ENCODE measurements at regions not wholly inside any gene's neighbourhood (a gene's known extent, or its start where the extent isn't known, plus 50 kb on each side); places are given as distances from the start of the nearest gene placed in this dataset.

GRCh38 chr9:88659126-88659525 lies 124.1 kb downstream of the NXNL2 start (continued):
- TF ChIP-seq HIC2 (CRISPR knock-in tag; IDR thresholded peaks at IDR 0.05; ENCODE audit: low read depth), result no peak
- TF ChIP-seq ZFP36L2 (CRISPR knock-in tag; IDR thresholded peaks at IDR 0.05), result no peak
- no peak for TF ChIP-seq ZNF503 (CRISPR knock-in tag; IDR thresholded peaks at IDR 0.05)

- Histone ChIP-seq H3K9ac (ENCODE audit: insufficient read depth, low read depth, low read length) (no peak overlapping the region), H3K9me3 (ENCODE audit: low read length) (no peaks in the 10 kb centered on the region), H2AFZ (ENCODE audit: low read length) (no peak overlapping the region), H3K27ac (ENCODE audit: extremely low read length, insufficient read depth, low read length) (no peak overlapping the region), H3K4me1 (ENCODE audit: insufficient read depth, low read length) (peaks cover 12% of the 10 kb centered on the region), H3K4me2 (ENCODE audit: low read depth, low read length) (no peak overlapping the region), H3K36me3 (replicated peaks in 1 of 2; ENCODE audit: control insufficient read depth in 1 of 2, insufficient read depth in 2 of 2, low read length in 2 of 2) (no peaks in the 10 kb centered on the region), H3K27me3 (ENCODE audit: control insufficient read depth in 1 of 2, insufficient read depth in 2 of 2, low read length in 2 of 2) (no peaks in the 10 kb centered on the region), H3K4me3 (replicated peaks in 1 of 3; ENCODE audit: insufficient read depth in 1 of 3, low read depth in 2 of 3, low read length in 3 of 3) (no peak overlapping the region), H3K79me2 (ENCODE audit: insufficient read depth, low read length) (no peaks in the 10 kb centered on the region), H4K20me1 (ENCODE audit: insufficient read depth, low read length) (no peaks in the 10 kb centered on the region)
- ATAC-seq, result peak; percentile 66
- intact Hi-C loops (cut with micrococcal nuclease; ENCODE audit: unreplicated experiment) (loop anchor here (1.0 to 5.0 kb wide), 3 partner anchors 68 to 214 kb away; no protein-coding TSS in a partner anchor), in situ Hi-C loops (cut with HindIII; ENCODE audit: extremely low pct_ligation_motif_present, low pct_unique_long_range_greater_than_20kb) (loop anchor here (5.0 to 10.0 kb wide), 3 partner anchors 77 to 342 kb away; no protein-coding TSS in a partner anchor)
- POLR2A ChIA-PET, result no interaction called here
- WGBS (ENCODE audit: low lambda C conversion rate), result 8% methylated on average over 1 of the region's 1 CpG
- CTCF ChIA-PET (ENCODE audit: low intra/inter-chr PET ratio, low total read pairs), result interaction anchor here (0.9 to 3.3 kb wide), 2 partner anchors 81 to 340 kb away, joined by 6 to 32 read pairs; no protein-coding TSS in a partner anchor
- peak; percentile 57 for FAIRE-seq
- BruUV-seq (replicated peaks), result no TSS peak
- peak; percentile 50 for DNase-seq (ENCODE audit: low spot score)
- TF ChIP-seq ZHX2 (IDR thresholded peaks at IDR 0.05; ENCODE audit: low read depth), result no peak
- no peak for TF ChIP-seq ZHX2 (CRISPR knock-in tag; IDR thresholded peaks at IDR 0.05; ENCODE audit: borderline replicate concordance)
- no peak for TF ChIP-seq ZNF670 (CRISPR knock-in tag; IDR thresholded peaks at IDR 0.05; ENCODE audit: borderline replicate concordance)
- no peak for TF ChIP-seq NBN (conservative IDR thresholded peaks at IDR 0.05)
- TF ChIP-seq JARID2 (CRISPR knock-in tag; IDR thresholded peaks at IDR 0.05; ENCODE audit: insufficient replicate concordance), result no peak
- no peak for TF ChIP-seq GATA4 (IDR thresholded peaks at IDR 0.05; ENCODE audit: borderline replicate concordance, low read depth)
- peak; percentile 78 for TF ChIP-seq STAG1 (CRISPR knock-in tag; IDR thresholded peaks at IDR 0.05)
- TF ChIP-seq HMG20A (CRISPR knock-in tag; IDR thresholded peaks at IDR 0.05; ENCODE audit: borderline replicate concordance), result no peak
- TF ChIP-seq ZNF777 (CRISPR knock-in tag; IDR thresholded peaks at IDR 0.05), result no peak
- no peak for TF ChIP-seq SCMH1 (CRISPR knock-in tag; IDR thresholded peaks at IDR 0.05; ENCODE audit: borderline replicate concordance)
Measured at GRCh38 chr9:88660611-88661010, 125.6 kb downstream of the NXNL2 start.
